ENCODE measurements at regions not wholly inside any gene's neighbourhood (a gene's known extent, or its start where the extent isn't known, plus 50 kb on each side); places are given as distances from the start of the nearest gene placed in this dataset.

GRCh38 chrX:39532761-39533160, 565.0 kb downstream of the BCOR start:
- TF ChIP-seq POLR2A (IDR thresholded peaks at IDR 0.05; ENCODE audit: low read depth, low read length) (no peak), TAF1 (IDR thresholded peaks at IDR 0.05; ENCODE audit: borderline replicate concordance, low read depth, low read length) (no peak)

All from GM12892 (cell line).